ENCODE measurements at regions not wholly inside any gene's neighbourhood (a gene's known extent, or its start where the extent isn't known, plus 50 kb on each side); places are given as distances from the start of the nearest gene placed in this dataset.

GRCh38 chr2:8489751-8490150 is 192.1 kb upstream of the ID2 start:
- Histone ChIP-seq H3K18ac (ENCODE audit: insufficient read length, low read depth, low read length) (no peak overlapping the region), H3K4ac (ENCODE audit: low read depth, low read length) (no peak overlapping the region), H3K27me3 (ENCODE audit: insufficient read depth, low read length) (no peaks in the 10 kb centered on the region), H3T11ph (ENCODE audit: low read length) (no peak overlapping the region), H4K8ac (replicated peaks; ENCODE audit: insufficient read length, low read depth, low read length) (no peak overlapping the region), H3K4me2 (ENCODE audit: insufficient read depth, insufficient read length, low read length) (no peak overlapping the region), H2AK5ac (ENCODE audit: insufficient read length, low read length) (no peak overlapping the region), H2BK15ac (ENCODE audit: low read depth, low read length) (no peak overlapping the region), H3K56ac (ENCODE audit: insufficient read length, low read depth, low read length) (no peak overlapping the region), H2BK120ac (ENCODE audit: low read depth, low read length, poor library complexity, severe bottlenecking) (no peak overlapping the region), H4K20me1 (ENCODE audit: control insufficient read depth, insufficient read depth, insufficient read length) (no peaks in the 10 kb centered on the region), H3K9ac (ENCODE audit: extremely low read depth, insufficient read length, low read length) (no peak overlapping the region), H3K79me1 (ENCODE audit: insufficient read depth, low read depth, low read length, poor library complexity, severe bottlenecking) (no peaks in the 10 kb centered on the region), H2BK5ac (ENCODE audit: insufficient read length, low read length) (no peak overlapping the region), H4K5ac (ENCODE audit: insufficient read length, low read depth, low read length) (no peak overlapping the region), H2AFZ (ENCODE audit: low read length) (no peak overlapping the region), H4K91ac (ENCODE audit: insufficient read length, low read depth, low read length) (no peak overlapping the region), H3K79me2 (ENCODE audit: insufficient read depth, low read length) (no peaks in the 10 kb centered on the region), H3K14ac (ENCODE audit: insufficient read depth, low read length) (no peak overlapping the region), H2BK20ac (ENCODE audit: low read depth, low read length, poor library complexity, severe bottlenecking) (no peak overlapping the region), H3K23me2 (ENCODE audit: insufficient read length, low read depth, low read length, poor library complexity, severe bottlenecking) (no peaks in the 10 kb centered on the region), H3K4me1 (ENCODE audit: insufficient read depth, low read length) (no peaks in the 10 kb centered on the region; the same call in 1 of the 2 replicates), H3K9me3 (ENCODE audit: control insufficient read depth, low read depth, low read length) (no peaks in the 10 kb centered on the region), H3K23ac (ENCODE audit: insufficient read length, low read depth, low read length) (no peak overlapping the region), H2BK12ac (ENCODE audit: insufficient read length, low read depth, low read length) (no peak overlapping the region), H3K27ac (ENCODE audit: insufficient read length, low read depth, low read length) (no peak overlapping the region)
- no CpG with 5 or more reads among the region's 8 CpGs for whole genome bisulfite sequencing (ENCODE audit: extremely low coverage, insufficient read length, low lambda C conversion rate)
- Mint-ChIP-seq H3K9me3 (no peaks in the 10 kb centered on the region), H3K4me1 (peaks cover 21 to 29% of the 10 kb centered on the region in 2 experiments), H3K27ac (no peak overlapping the region), H3K27me3 (ENCODE audit: low read depth) (no peaks in the 10 kb centered on the region; the same call in none of the 2 replicates), H3K36me3 (ENCODE audit: insufficient read depth in 1 of 3, low read depth in 3 of 3) (no peaks in the 10 kb centered on the region; a peak in 1 of 7 replicates), H3K4me3 (no peak overlapping the region)
- no peak for DNase-seq
- TF ChIP-seq CTCF (conservative IDR thresholded peaks at IDR 0.05), result no peak

Measured in H9 (cell line).